ENCODE measurements at regions not wholly inside any gene's neighbourhood (a gene's known extent, or its start where the extent isn't known, plus 50 kb on each side); places are given as distances from the start of the nearest gene placed in this dataset.

GRCh38 chr13:90632184-90632583 is 715.3 kb upstream of the MIR17HG start:
- Histone ChIP-seq H3K9me3 (no peaks in the 10 kb centered on the region), H3K36me3 (no peaks in the 10 kb centered on the region), H3K4me3 (no peak overlapping the region), H3K27ac (no peak overlapping the region), H3K27me3 (no peaks in the 10 kb centered on the region), H3K4me1 (no peaks in the 10 kb centered on the region)
- in situ Hi-C loops (cut with MboI; ENCODE audit: low pct_ligation_motif_present in 1 of 4, low pct_unique_long_range_greater_than_20kb in 1 of 4, low sequenced_read_pairs in 3 of 4) (no loop called here), intact Hi-C loops (cut with DNase I; ENCODE audit: low total_unique reads) (no loop called here)
- DNase-seq: no peak
- TF ChIP-seq CTCF (IDR thresholded peaks at IDR 0.05): no peak
- no peak for TF ChIP-seq POLR2A (IDR thresholded peaks at IDR 0.05)
- no peak for TF ChIP-seq POLR2AphosphoS5 (IDR thresholded peaks at IDR 0.05)
- no peak for TF ChIP-seq EP300 (IDR thresholded peaks at IDR 0.05; ENCODE audit: low read depth)
- WGBS, 2 donors (ENCODE audit: low coverage in 1 of 2): 82 to 86% methylated on average over 3 of the region's 3 CpGs

DNA sequence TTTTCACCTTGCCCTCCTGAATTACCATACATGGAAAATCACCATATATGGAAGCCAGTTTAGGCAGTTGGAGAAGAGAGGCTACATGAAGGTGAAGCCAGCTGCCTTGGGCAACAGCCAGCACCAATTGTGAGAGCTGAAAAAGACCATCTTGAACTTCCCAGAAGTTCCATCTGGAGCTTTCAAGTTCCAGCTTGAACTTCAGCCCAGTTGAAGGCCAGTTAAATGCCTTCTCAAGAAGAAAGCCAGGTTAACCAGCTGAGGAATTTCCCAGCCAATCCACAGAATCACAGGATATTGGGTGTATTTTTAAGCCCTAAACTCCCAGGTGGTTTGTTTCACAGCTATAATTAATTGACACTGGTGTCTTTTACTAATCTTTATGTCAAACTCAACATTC is 713.6 kb upstream of the MIR17HG start:
- no peaks in the 10 kb centered on the region for H3K9me3 ChIP-seq
- no peaks in the 10 kb centered on the region for H3K27me3 ChIP-seq
- TF ChIP-seq POLR2AphosphoS5 (IDR thresholded peaks at IDR 0.05): no peak
- no peak for TF ChIP-seq EP300 (IDR thresholded peaks at IDR 0.05; ENCODE audit: low read depth)
- no peak for TF ChIP-seq POLR2A (IDR thresholded peaks at IDR 0.05)
- no peak for TF ChIP-seq CTCF (IDR thresholded peaks at IDR 0.05)
- no peak for DNase-seq
- in situ Hi-C loops (cut with MboI; ENCODE audit: low pct_ligation_motif_present in 1 of 4, low pct_unique_long_range_greater_than_20kb in 1 of 4, low sequenced_read_pairs in 3 of 4): no loop called here
- no peaks in the 10 kb centered on the region for H3K4me1 ChIP-seq
- H3K4me3 ChIP-seq: no peak overlapping the region
- no peaks in the 10 kb centered on the region for H3K36me3 ChIP-seq
- intact Hi-C loops (cut with DNase I; ENCODE audit: low total_unique reads): no loop called here
- H3K27ac ChIP-seq: no peak overlapping the region

DNA sequence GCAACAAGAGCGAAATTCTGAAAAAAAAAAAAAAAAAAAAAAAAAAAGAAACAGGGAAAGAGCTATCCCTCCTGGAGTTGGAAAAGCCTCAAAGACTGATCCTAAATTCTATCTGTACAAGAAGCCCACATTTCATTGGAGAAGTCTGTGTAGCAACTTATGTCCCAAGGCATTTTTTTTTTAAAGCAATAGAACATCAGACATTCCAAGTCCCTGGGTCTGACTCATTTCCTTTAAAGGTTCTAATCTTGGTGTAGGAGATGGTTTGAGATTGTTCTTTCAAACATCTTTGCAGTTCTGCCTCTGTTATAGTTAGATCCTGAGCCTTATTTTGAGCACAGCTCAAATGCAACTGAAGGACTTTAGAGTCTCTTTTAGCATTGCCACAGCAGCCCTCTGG is 706.5 kb upstream of the MIR17HG start:
- no peaks in the 10 kb centered on the region for H3K27me3 ChIP-seq
- no peaks in the 10 kb centered on the region for H3K9me3 ChIP-seq
- no peak overlapping the region for H3K4me3 ChIP-seq
- in situ Hi-C loops (cut with MboI; ENCODE audit: low pct_ligation_motif_present in 1 of 4, low pct_unique_long_range_greater_than_20kb in 1 of 4, low sequenced_read_pairs in 3 of 4) (no loop called here), intact Hi-C loops (cut with DNase I; ENCODE audit: low total_unique reads) (no loop called here)
- no peaks in the 10 kb centered on the region for H3K4me1 ChIP-seq
- 100% methylated on average over 1 of the region's 1 CpG; no CpG with 5 or more reads in 1 of the 2 donors for WGBS, 2 donors (ENCODE audit: low coverage in 1 of 2)
- H3K27ac ChIP-seq: no peak overlapping the region
- no peak for DNase-seq
- H3K36me3 ChIP-seq: no peaks in the 10 kb centered on the region
- no peak for TF ChIP-seq POLR2AphosphoS5 (IDR thresholded peaks at IDR 0.05)
- TF ChIP-seq POLR2A (IDR thresholded peaks at IDR 0.05): no peak
- TF ChIP-seq CTCF (IDR thresholded peaks at IDR 0.05): no peak
- no peak for TF ChIP-seq EP300 (IDR thresholded peaks at IDR 0.05; ENCODE audit: low read depth)

- DNase-seq: no peak
- in situ Hi-C loops (cut with MboI; ENCODE audit: low pct_ligation_motif_present in 1 of 4, low pct_unique_long_range_greater_than_20kb in 1 of 4, low sequenced_read_pairs in 3 of 4) (no loop called here), intact Hi-C loops (cut with DNase I; ENCODE audit: low total_unique reads) (no loop called here)
- Histone ChIP-seq H3K27ac (no peak overlapping the region), H3K4me3 (no peak overlapping the region), H3K9me3 (no peaks in the 10 kb centered on the region), H3K27me3 (no peaks in the 10 kb centered on the region), H3K4me1 (no peaks in the 10 kb centered on the region), H3K36me3 (no peaks in the 10 kb centered on the region)
- 64 to 86% methylated on average over 2 of the region's 2 CpGs for WGBS, 2 donors (ENCODE audit: low coverage in 1 of 2)
- TF ChIP-seq POLR2A (IDR thresholded peaks at IDR 0.05) (no peak), POLR2AphosphoS5 (IDR thresholded peaks at IDR 0.05) (no peak), CTCF (IDR thresholded peaks at IDR 0.05) (no peak), EP300 (IDR thresholded peaks at IDR 0.05; ENCODE audit: low read depth) (no peak)
Measured at GRCh38 chr13:90641884-90642283, 705.6 kb upstream of the MIR17HG start.
